Mesothelial cell of epicardium (in vitro differentiated cells): ENCODE measurements at regions not wholly inside any gene's neighbourhood (a gene's known extent, or its start where the extent isn't known, plus 50 kb on each side); places are given as distances from the start of the nearest gene placed in this dataset.
"Not testable (repeated sequence)": the region's sequence is repeated elsewhere in the genome, so short reads cannot be mapped to it uniquely, and the experiment has no call there.

Experiments
- DNase-seq, 2 experiments: peaks; one replicate each; pipeline ENCODE4 v3.0.0; 2021; ENCODE audit warnings: low spot score in 2 of 2; ENCODE audit not compliant: unreplicated experiment in 2 of 2
- H3K27ac Mint-ChIP-seq: 2 replicates; pipeline ENCODE4 v1.8.0; 2021; ENCODE audit warnings: mixed read lengths
- H3K27me3 Mint-ChIP-seq: 2 replicates; pipeline ENCODE4 v1.8.0; 2021; ENCODE audit warnings: low read depth, mixed read lengths
- H3K36me3 Mint-ChIP-seq: 2 replicates; pipeline ENCODE4 v1.8.0; 2021; ENCODE audit warnings: mixed read lengths
- H3K4me1 Mint-ChIP-seq: 2 replicates; pipeline ENCODE4 v1.8.0; 2021; ENCODE audit warnings: mixed read lengths
- H3K4me3 Mint-ChIP-seq: 2 replicates; pipeline ENCODE4 v1.8.0; 2021; ENCODE audit warnings: mild to moderate bottlenecking, moderate library complexity, mixed read lengths
- H3K9me3 Mint-ChIP-seq: 2 replicates; pipeline ENCODE4 v1.8.0; 2021; ENCODE audit warnings: mixed read lengths
- TF ChIP-seq, protein P1 (sequence below): fragments of 200-600 bp; sonication (generic); IDR thresholded peaks from one replicate; pipeline ENCODE4 v1.5.0; 2021; ENCODE audit warnings: antibody characterized with exemption; ENCODE audit not compliant: unreplicated experiment

DNA sequence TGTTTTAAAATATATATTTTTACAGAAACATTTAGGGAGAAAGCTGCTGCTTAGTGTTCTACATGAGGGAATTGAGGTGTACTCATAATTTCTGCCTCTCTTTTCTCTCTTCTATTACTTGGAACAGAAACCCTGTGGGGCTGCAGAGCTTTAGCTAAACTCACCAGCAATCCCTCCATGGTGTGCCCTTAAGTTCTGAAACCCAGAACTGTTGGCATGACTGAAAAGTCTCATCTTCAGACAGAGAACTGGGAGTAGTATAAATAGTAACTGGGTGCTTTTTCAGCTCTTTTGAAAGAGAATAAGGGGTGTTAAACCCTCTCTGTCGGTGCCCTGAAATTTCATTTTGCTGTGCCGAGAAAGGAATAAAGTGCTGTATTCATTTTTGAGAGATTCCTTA lies 294.9 kb upstream of the BOD1L1 start:
- H3K27me3 Mint-ChIP-seq = peaks cover 3% of the 10 kb centered on the region
- no peak for DNase-seq
- H3K4me3 Mint-ChIP-seq = no peak overlapping the region
- H3K36me3 Mint-ChIP-seq = no peaks in the 10 kb centered on the region
- TF ChIP-seq, protein P1, sequence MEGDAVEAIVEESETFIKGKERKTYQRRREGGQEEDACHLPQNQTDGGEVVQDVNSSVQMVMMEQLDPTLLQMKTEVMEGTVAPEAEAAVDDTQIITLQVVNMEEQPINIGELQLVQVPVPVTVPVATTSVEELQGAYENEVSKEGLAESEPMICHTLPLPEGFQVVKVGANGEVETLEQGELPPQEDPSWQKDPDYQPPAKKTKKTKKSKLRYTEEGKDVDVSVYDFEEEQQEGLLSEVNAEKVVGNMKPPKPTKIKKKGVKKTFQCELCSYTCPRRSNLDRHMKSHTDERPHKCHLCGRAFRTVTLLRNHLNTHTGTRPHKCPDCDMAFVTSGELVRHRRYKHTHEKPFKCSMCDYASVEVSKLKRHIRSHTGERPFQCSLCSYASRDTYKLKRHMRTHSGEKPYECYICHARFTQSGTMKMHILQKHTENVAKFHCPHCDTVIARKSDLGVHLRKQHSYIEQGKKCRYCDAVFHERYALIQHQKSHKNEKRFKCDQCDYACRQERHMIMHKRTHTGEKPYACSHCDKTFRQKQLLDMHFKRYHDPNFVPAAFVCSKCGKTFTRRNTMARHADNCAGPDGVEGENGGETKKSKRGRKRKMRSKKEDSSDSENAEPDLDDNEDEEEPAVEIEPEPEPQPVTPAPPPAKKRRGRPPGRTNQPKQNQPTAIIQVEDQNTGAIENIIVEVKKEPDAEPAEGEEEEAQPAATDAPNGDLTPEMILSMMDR = no peak
- H3K27ac Mint-ChIP-seq = no peak overlapping the region
- peaks cover 3% of the 10 kb centered on the region for H3K9me3 Mint-ChIP-seq
- peaks cover 5% of the 10 kb centered on the region for H3K4me1 Mint-ChIP-seq

- H3K27ac Mint-ChIP-seq = no peak overlapping the region
- TF ChIP-seq, protein P1 = no peak
- peaks cover 5% of the 10 kb centered on the region for H3K4me1 Mint-ChIP-seq
- no peak overlapping the region for H3K4me3 Mint-ChIP-seq
- no peak for DNase-seq
- H3K27me3 Mint-ChIP-seq = peaks cover 3% of the 10 kb centered on the region
- H3K9me3 Mint-ChIP-seq = peaks cover 3% of the 10 kb centered on the region
- H3K36me3 Mint-ChIP-seq = no peaks in the 10 kb centered on the region
Observed at GRCh38 chr4:13922873-13923645, 295.5 kb upstream of the BOD1L1 start.

GRCh38 chr4:13924900-13925299 lies 297.4 kb upstream of the BOD1L1 start:
- DNase-seq, H3K36me3 Mint-ChIP-seq, H3K4me1 Mint-ChIP-seq, H3K4me3 Mint-ChIP-seq, H3K9me3 Mint-ChIP-seq, H3K27me3 Mint-ChIP-seq, H3K27ac Mint-ChIP-seq: not testable (repeated sequence)

GRCh38 chr4:13928214-13928613 lies 300.7 kb upstream of the BOD1L1 start:
- DNase-seq = no peak
- peaks cover 3% of the 10 kb centered on the region for H3K9me3 Mint-ChIP-seq
- no peaks in the 10 kb centered on the region for H3K36me3 Mint-ChIP-seq
- TF ChIP-seq, protein P1 = no peak
- H3K27me3 Mint-ChIP-seq = peaks cover 1% of the 10 kb centered on the region
- H3K4me1 Mint-ChIP-seq = no peaks in the 10 kb centered on the region
- no peak overlapping the region for H3K27ac Mint-ChIP-seq
- H3K4me3 Mint-ChIP-seq = no peak overlapping the region

DNA sequence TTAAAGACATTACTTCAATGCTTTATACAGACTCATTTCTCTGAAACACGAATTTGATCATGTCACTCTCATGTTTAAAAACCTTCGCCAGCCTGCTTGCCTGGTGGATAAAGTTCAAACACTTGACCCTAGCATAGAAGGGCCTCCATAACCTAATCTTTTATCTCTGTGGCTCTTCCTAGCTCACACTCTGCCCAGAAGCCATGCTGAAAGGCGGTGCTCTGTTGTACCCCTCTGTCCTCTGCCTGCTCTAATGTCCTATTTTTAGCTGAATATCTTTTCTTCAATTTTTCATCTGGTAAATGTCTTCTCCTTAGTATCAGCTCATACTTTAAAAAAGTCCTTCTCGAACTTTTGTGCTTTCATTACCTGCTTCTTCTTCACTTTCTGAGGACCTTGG lies 302.6 kb upstream of the BOD1L1 start:
- peaks cover 3% of the 10 kb centered on the region for H3K4me1 Mint-ChIP-seq
- H3K4me3 Mint-ChIP-seq = no peak overlapping the region
- DNase-seq = no peak
- TF ChIP-seq, protein P1 = no peak
- peaks cover 1% of the 10 kb centered on the region for H3K27me3 Mint-ChIP-seq
- H3K27ac Mint-ChIP-seq = no peak overlapping the region
- H3K36me3 Mint-ChIP-seq = no peaks in the 10 kb centered on the region
- H3K9me3 Mint-ChIP-seq = no peaks in the 10 kb centered on the region

GRCh38 chr4:13933191-13933590 lies 305.7 kb upstream of the BOD1L1 start:
- Mint-ChIP-seq H3K9me3 (no peaks in the 10 kb centered on the region), H3K27me3 (peaks cover 1% of the 10 kb centered on the region), H3K4me1 (peaks cover 3% of the 10 kb centered on the region), H3K27ac (no peak overlapping the region), H3K4me3 (no peak overlapping the region), H3K36me3 (no peaks in the 10 kb centered on the region)
- TF ChIP-seq, protein P1 = no peak
- no peak for DNase-seq
